H1 (cell line): ENCODE measurements at regions not wholly inside any gene's neighbourhood (a gene's known extent, or its start where the extent isn't known, plus 50 kb on each side); places are given as distances from the start of the nearest gene placed in this dataset.

Source experiments
- CTCF ChIP-seq, 3 experiments: IDR thresholded peaks; 1 replicate in 2 of 3; 2 replicates in 1 of 3; pipeline versions ENCODE4 v1.5.1 to v1.6.1; 2011; ENCODE audit warnings: low read length in 3 of 3, mild to moderate bottlenecking in 3 of 3, inconsistent platforms in 2 of 3, low read depth in 1 of 3, moderate library complexity in 1 of 3; ENCODE audit not compliant: insufficient read depth in 1 of 3; ENCODE audit errors: control extremely low read depth in 1 of 3
- TAF1 ChIP-seq: IDR thresholded peaks from 2 replicates; pipeline ENCODE4 v1.6.1; 2011; ENCODE audit warnings: mild to moderate bottlenecking, low read depth, low read length

DNA sequence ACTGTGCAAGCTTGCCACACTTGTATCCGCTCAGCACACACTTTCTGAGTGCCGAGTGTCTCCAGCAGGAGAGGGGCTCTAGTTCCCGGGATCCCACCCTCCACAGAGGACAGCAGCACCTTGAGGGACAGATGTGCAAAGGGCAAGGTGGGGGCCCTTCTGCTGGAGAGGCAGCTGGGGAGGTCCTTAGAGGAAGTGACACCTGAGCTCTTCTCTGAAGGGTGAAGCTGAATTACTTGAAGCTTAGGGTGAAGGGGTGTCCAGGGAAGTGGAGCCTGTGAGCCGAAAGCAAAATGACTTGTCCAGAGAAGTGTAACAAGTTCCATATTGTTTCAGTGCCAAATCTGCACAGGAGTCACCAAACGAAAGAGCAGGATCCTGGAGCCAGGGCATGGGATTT lies 136.3 kb upstream of the DUSP22 start:
- no peak for TF ChIP-seq TAF1
- no peak for TF ChIP-seq CTCF (IDR thresholded peaks at IDR 0.05; ENCODE audit: control extremely low read depth in 1 of 3, insufficient read depth in 1 of 3, low read depth in 1 of 3, low read length in 3 of 3)
